CD14-positive monocyte (primary cell): ENCODE measurements at regions not wholly inside any gene's neighbourhood (a gene's known extent, or its start where the extent isn't known, plus 50 kb on each side); places are given as distances from the start of the nearest gene placed in this dataset.

Experiments
- DNase-seq, 3 donors: peaks; one replicate each; pipeline ENCODE4 v3.0.0-alpha.2; 2011 to 2022
- H2AFZ ChIP-seq: 2 replicates; pipeline ENCODE4 v1.6.0; 2012; ENCODE audit warnings: mild to moderate bottlenecking, low read depth, low read length, inconsistent platforms; ENCODE audit not compliant: insufficient read depth, poor library complexity, severe bottlenecking
- H3K27ac ChIP-seq, 2 donors: 1 replicate in 1 of 2; 2 replicates in 1 of 2; pipeline ENCODE4 v1.5.1; 2012 to 2013; ENCODE audit warnings: low read length in 2 of 2, control low read depth in 1 of 2, inconsistent platforms in 1 of 2, low read depth in 1 of 2, mild to moderate bottlenecking in 1 of 2
- H3K27me3 ChIP-seq, 2 donors: one replicate each; pipeline versions ENCODE4 v1.6.0 to v1.6.1; 2011 to 2013; ENCODE audit warnings: low read length in 2 of 2; ENCODE audit not compliant: control insufficient read depth in 2 of 2, insufficient read depth in 2 of 2
- H3K36me3 ChIP-seq, 2 donors: replicated peaks in 1 of 2; 1 replicate in 1 of 2; 2 replicates in 1 of 2; pipeline versions ENCODE4 v1.5.1 to v1.6.1; 2012 to 2013; ENCODE audit warnings: low read length in 2 of 2, control low read depth in 1 of 2, inconsistent platforms in 1 of 2, mild to moderate bottlenecking in 1 of 2; ENCODE audit not compliant: insufficient read depth in 2 of 2, control insufficient read depth in 1 of 2
- H3K4me1 ChIP-seq, 2 donors: 1 replicate in 1 of 2; 2 replicates in 1 of 2; pipeline versions ENCODE4 v1.5.1 to v1.6.1; 2012 to 2013; ENCODE audit warnings: low read length in 2 of 2, control low read depth in 1 of 2, inconsistent platforms in 1 of 2, mild to moderate bottlenecking in 1 of 2, moderate library complexity in 1 of 2; ENCODE audit not compliant: insufficient read depth in 2 of 2, control insufficient read depth in 1 of 2
- H3K4me2 ChIP-seq: replicated peaks from 2 replicates; pipeline ENCODE3; 2012; ENCODE audit warnings: low read length, moderate library complexity, mild to moderate bottlenecking; ENCODE audit not compliant: poor library complexity, severe bottlenecking; ENCODE audit errors: extremely low read depth
- H3K4me3 ChIP-seq, 3 experiments: fragments of 200-600 bp in 1 of 3; sonication (generic) in 1 of 3; replicated peaks in 1 of 3; 1 replicate in 2 of 3; 2 replicates in 1 of 3; pipeline ENCODE4 v1.5.1; 2011 to 2013; ENCODE audit warnings: low read length in 3 of 3, mild to moderate bottlenecking in 3 of 3, control low read depth in 2 of 3, low read depth in 2 of 3, inconsistent platforms in 1 of 3, moderate library complexity in 1 of 3
- H3K79me2 ChIP-seq: 2 replicates; pipeline ENCODE4 v1.6.0; 2012; ENCODE audit warnings: mild to moderate bottlenecking, control low read depth, inconsistent platforms, low read length, moderate library complexity; ENCODE audit not compliant: insufficient read depth
- H3K9ac ChIP-seq: 2 replicates; pipeline ENCODE4 v1.6.0; 2017; ENCODE audit warnings: low read length, mild to moderate bottlenecking; ENCODE audit not compliant: insufficient read depth, poor library complexity, severe bottlenecking
- H3K9me3 ChIP-seq, 2 donors: replicated peaks in 1 of 2; 1 replicate in 1 of 2; 2 replicates in 1 of 2; pipeline versions ENCODE4 v1.5.1 to v1.6.1; 2012 to 2013; ENCODE audit warnings: low read length in 2 of 2, control low read depth in 1 of 2; ENCODE audit not compliant: control insufficient read depth in 1 of 2, insufficient read depth in 1 of 2
- H4K20me1 ChIP-seq: 2 replicates; pipeline ENCODE4 v1.6.0; 2012; ENCODE audit warnings: mild to moderate bottlenecking, low read length, control low read depth, moderate library complexity; ENCODE audit not compliant: insufficient read depth
- H3K27ac Mint-ChIP-seq, 7 donors: one replicate each; pipeline ENCODE4 v1.8.0; 2020; ENCODE audit warnings: mild to moderate bottlenecking in 7 of 7, mixed read lengths in 7 of 7, moderate library complexity in 6 of 7, inconsistent platforms in 2 of 7
- H3K27me3 Mint-ChIP-seq, 3 donors: one replicate each; pipeline ENCODE4 v1.8.0; 2021 to 2022; ENCODE audit warnings: low read depth in 3 of 3, mild to moderate bottlenecking in 3 of 3, mixed read lengths in 3 of 3, moderate library complexity in 3 of 3, inconsistent platforms in 1 of 3
- H3K36me3 Mint-ChIP-seq, 2 donors: one replicate each; pipeline ENCODE4 v1.8.0; 2020; ENCODE audit warnings: mixed read lengths in 2 of 2, inconsistent platforms in 1 of 2, mild to moderate bottlenecking in 1 of 2
- H3K4me1 Mint-ChIP-seq: one replicate; pipeline ENCODE4 v1.8.0; 2020; ENCODE audit warnings: mild to moderate bottlenecking, mixed read lengths
- H3K4me3 Mint-ChIP-seq, 2 donors: one replicate each; pipeline ENCODE4 v1.8.0; 2020; ENCODE audit warnings: mild to moderate bottlenecking in 2 of 2, mixed read lengths in 2 of 2, moderate library complexity in 1 of 2
- H3K9me3 Mint-ChIP-seq, 7 donors: one replicate each; pipeline ENCODE4 v1.8.0; 2020 to 2022; ENCODE audit warnings: mixed read lengths in 7 of 7, mild to moderate bottlenecking in 6 of 7, moderate library complexity in 6 of 7, inconsistent platforms in 2 of 7
- CTCF ChIP-seq: fragments of 200-600 bp; IDR thresholded peaks from one replicate; pipeline ENCODE4 v1.8.0; 2022; ENCODE audit warnings: antibody characterized with exemption, mild to moderate bottlenecking
- WGBS: methylation state at CpG from one replicate; pipeline ENCODE4 v1.1.5; 2013; ENCODE audit warnings: missing lambda C conversion rate; ENCODE audit not compliant: insufficient coverage; 5-methylcytosine and 5-hydroxymethylcytosine counted together
- intact Hi-C, 2 donors: fragments of 100-400 bp; cut with micrococcal nuclease; formaldehyde crosslinking; loops; one replicate each; pipeline versions ENCODE4 v1.15.0 to v1.15.1; 2023

DNA sequence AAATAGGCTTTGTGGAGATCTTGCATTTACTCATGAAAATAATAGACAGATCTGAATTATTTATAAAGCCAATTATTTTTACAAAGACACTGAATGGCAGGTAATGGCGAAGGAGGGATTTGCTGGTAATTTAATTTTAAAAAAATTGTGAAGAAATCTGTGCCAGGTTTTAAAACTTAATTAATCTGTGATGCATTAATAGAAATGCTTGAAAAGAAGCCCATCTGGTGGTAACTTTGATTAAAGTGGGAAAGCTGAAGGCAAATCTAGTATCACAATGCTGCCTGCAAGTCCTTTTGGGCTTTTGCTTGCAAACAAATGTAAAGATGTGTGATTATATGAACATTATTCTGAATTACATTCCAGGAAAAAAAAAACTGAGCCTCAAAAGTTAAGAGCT is 433.2 kb upstream of the DEPDC1 start:
- no peak for TF ChIP-seq CTCF
- Mint-ChIP-seq H3K9me3 (peaks cover 0 to 7% (median 2%) of the 10 kb centered on the region in 7 donors), H3K27ac (no peak overlapping the region), H3K4me3 (no peak overlapping the region), H3K4me1 (no peaks in the 10 kb centered on the region), H3K36me3 (no peaks in the 10 kb centered on the region), H3K27me3 (no peaks in the 10 kb centered on the region)
- Histone ChIP-seq H4K20me1 (no peaks in the 10 kb centered on the region), H3K4me1 (no peaks in the 10 kb centered on the region), H3K79me2 (no peaks in the 10 kb centered on the region), H3K9me3 (no peaks in the 10 kb centered on the region), H2AFZ (no peak overlapping the region), H3K27me3 (no peaks in the 10 kb centered on the region), H3K36me3 (no peaks in the 10 kb centered on the region), H3K9ac (no peak overlapping the region), H3K27ac (no peak overlapping the region), H3K4me3 (no peak overlapping the region), H3K4me2 (no peak overlapping the region)
- intact Hi-C loops = no loop called here
- no CpG with 5 or more reads among the region's 1 CpG for WGBS
- DNase-seq = no peak

DNA sequence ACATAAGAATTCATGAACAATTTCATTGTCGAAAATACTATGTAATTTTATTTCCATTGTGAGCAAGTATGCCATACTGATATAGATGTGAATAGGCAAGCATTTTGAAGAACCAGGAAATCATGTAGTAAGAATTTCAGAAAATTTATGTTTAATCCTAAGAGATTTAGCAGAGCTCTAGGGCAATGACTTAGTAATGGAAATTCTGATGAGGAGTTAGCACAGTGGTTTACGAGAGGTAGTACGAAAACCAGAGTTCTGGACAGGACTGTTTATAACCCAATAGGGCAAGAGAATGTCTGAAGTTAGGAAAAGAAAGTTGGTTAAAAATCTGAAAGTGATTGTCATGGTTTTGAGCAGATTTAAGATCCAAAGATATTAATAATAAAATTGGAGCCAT is 439.6 kb upstream of the DEPDC1 start:
- Histone ChIP-seq H4K20me1 (no peaks in the 10 kb centered on the region), H3K27me3 (no peaks in the 10 kb centered on the region), H2AFZ (no peak overlapping the region), H3K9ac (no peak overlapping the region), H3K79me2 (no peaks in the 10 kb centered on the region), H3K4me3 (no peak overlapping the region), H3K4me2 (no peak overlapping the region), H3K4me1 (no peaks in the 10 kb centered on the region), H3K27ac (no peak overlapping the region), H3K36me3 (no peaks in the 10 kb centered on the region), H3K9me3 (no peaks in the 10 kb centered on the region)
- no peak for TF ChIP-seq CTCF
- WGBS = 40% methylated on average over 2 of the region's 3 CpGs
- DNase-seq = no peak
- H3K9me3 Mint-ChIP-seq = peaks cover 0 to 14% (median 6%) of the 10 kb centered on the region in 7 donors
- no peaks in the 10 kb centered on the region for H3K36me3 Mint-ChIP-seq
- no peaks in the 10 kb centered on the region for H3K27me3 Mint-ChIP-seq
- H3K4me1 Mint-ChIP-seq = no peaks in the 10 kb centered on the region
- intact Hi-C loops = no loop called here
- no peak overlapping the region for H3K27ac Mint-ChIP-seq
- H3K4me3 Mint-ChIP-seq = no peak overlapping the region
